Mesendoderm (in vitro differentiated cells): ENCODE measurements at regions not wholly inside any gene's neighbourhood (a gene's known extent, or its start where the extent isn't known, plus 50 kb on each side); places are given as distances from the start of the nearest gene placed in this dataset.
A peak's percentile ranks its signal among the peaks of the same experiment; 100 is the strongest.

Experiments used
- DNase-seq: peaks from one replicate; pipeline ENCODE4 v3.0.0; 2013
- H2AK5ac ChIP-seq: 2 replicates; pipeline ENCODE4 v1.6.1; 2013; ENCODE audit warnings: low read length, inconsistent platforms
- H2BK120ac ChIP-seq: 2 replicates; pipeline ENCODE4 v1.6.1; 2013; ENCODE audit warnings: low read depth, mild to moderate bottlenecking, low read length, moderate library complexity, mixed read lengths
- H2BK15ac ChIP-seq: replicated peaks from 2 replicates; pipeline ENCODE4 v1.6.1; 2013; ENCODE audit warnings: low read depth, mild to moderate bottlenecking, moderate library complexity
- H2BK5ac ChIP-seq: 2 replicates; pipeline ENCODE4 v1.6.1; 2013; ENCODE audit warnings: low read length, inconsistent platforms
- H3K18ac ChIP-seq: 2 replicates; pipeline ENCODE4 v1.6.1; 2013; ENCODE audit warnings: mild to moderate bottlenecking, low read length, mixed read lengths
- H3K23ac ChIP-seq: one replicate; pipeline ENCODE4 v1.6.1; 2013; ENCODE audit warnings: low read length
- H3K27ac ChIP-seq: 2 replicates; pipeline ENCODE4 v1.5.1; 2013; ENCODE audit warnings: low read depth, mild to moderate bottlenecking, inconsistent platforms, low read length, moderate library complexity
- H3K27me3 ChIP-seq: 2 replicates; pipeline ENCODE4 v1.6.1; 2013; ENCODE audit warnings: low read length, control low read depth, mild to moderate bottlenecking, inconsistent platforms; ENCODE audit not compliant: insufficient read depth, poor library complexity
- H3K36me3 ChIP-seq: 2 replicates; pipeline ENCODE4 v1.6.1; 2013; ENCODE audit warnings: low read length, inconsistent platforms; ENCODE audit not compliant: control insufficient read depth, insufficient read depth
- H3K4ac ChIP-seq: one replicate; pipeline ENCODE4 v1.6.1; 2013; ENCODE audit warnings: low read depth, mild to moderate bottlenecking, low read length, moderate library complexity
- H3K4me1 ChIP-seq: 2 replicates; pipeline ENCODE4 v1.6.1; 2013; ENCODE audit warnings: low read depth, low read length, inconsistent platforms; ENCODE audit not compliant: control insufficient read depth
- H3K4me2 ChIP-seq: 2 replicates; pipeline ENCODE4 v1.6.1; 2013; ENCODE audit warnings: low read length
- H3K4me3 ChIP-seq: 2 replicates; pipeline ENCODE4 v1.5.1; 2013; ENCODE audit warnings: mild to moderate bottlenecking, low read length
- H3K56ac ChIP-seq: one replicate; pipeline ENCODE4 v1.6.1; 2013; ENCODE audit warnings: low read length
- H3K79me1 ChIP-seq: 2 replicates; pipeline ENCODE4 v1.6.1; 2013; ENCODE audit warnings: low read length, inconsistent platforms
- H3K79me2 ChIP-seq: 2 replicates; pipeline ENCODE4 v1.6.1; 2013; ENCODE audit warnings: mild to moderate bottlenecking, low read length; ENCODE audit not compliant: control insufficient read depth, insufficient read depth
- H3K9ac ChIP-seq: 2 replicates; pipeline ENCODE4 v1.6.1; 2013; ENCODE audit warnings: low read length, inconsistent platforms
- H4K5ac ChIP-seq: one replicate; pipeline ENCODE4 v1.6.1; 2013; ENCODE audit warnings: low read length
- H4K8ac ChIP-seq: one replicate; pipeline ENCODE4 v1.6.1; 2013; ENCODE audit warnings: low read depth, mild to moderate bottlenecking, control low read depth, low read length, moderate library complexity
- WGBS: extraction: QIAGEN DNeasy Blood & Tissue Kit; methylation state at CpG from one replicate; pipeline ENCODE4 v1.1.7; 2013; ENCODE audit warnings: low lambda C conversion rate, missing lambda C conversion rate; ENCODE audit not compliant: insufficient coverage; ENCODE audit errors: extremely low coverage; 5-methylcytosine and 5-hydroxymethylcytosine counted together

DNA sequence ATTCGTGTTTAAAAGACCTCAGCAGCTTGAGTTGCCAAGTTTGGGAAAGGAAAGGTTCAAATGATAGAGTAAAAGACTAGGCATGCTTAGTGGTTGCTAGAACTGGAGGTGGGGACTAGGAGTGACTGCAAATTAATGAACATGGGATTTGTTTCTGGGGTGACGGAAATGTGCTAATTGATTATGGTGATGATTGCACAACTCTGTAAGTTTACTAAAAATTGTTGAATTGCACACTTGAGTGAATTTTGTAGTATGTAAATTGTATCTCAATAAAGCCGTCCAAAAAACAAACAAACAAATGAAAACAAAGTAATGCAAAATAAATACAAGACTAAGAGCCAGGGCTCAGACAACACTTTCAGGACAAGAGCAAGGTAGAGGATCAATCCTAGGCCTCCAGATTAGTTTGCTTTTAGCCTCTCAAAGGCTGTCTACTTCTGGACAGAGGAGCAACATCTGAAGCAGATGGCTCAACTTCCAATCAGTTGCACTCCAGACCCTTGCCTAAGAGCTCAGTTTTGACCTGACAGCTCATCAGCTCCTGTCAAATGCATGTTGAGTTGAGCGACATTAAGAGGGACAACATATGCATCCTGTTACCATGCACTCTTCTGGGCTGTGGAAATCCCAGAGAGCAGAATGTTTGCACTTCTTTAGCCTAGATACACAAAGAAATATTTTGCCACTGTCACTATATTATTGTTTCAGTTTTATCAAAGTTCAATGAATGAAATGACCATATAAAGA is 111.2 kb upstream of the ASIC2 start:
- Histone ChIP-seq H2BK120ac (no peak overlapping the region), H3K4me2 (no peak overlapping the region), H3K79me1 (no peaks in the 10 kb centered on the region)

DNA sequence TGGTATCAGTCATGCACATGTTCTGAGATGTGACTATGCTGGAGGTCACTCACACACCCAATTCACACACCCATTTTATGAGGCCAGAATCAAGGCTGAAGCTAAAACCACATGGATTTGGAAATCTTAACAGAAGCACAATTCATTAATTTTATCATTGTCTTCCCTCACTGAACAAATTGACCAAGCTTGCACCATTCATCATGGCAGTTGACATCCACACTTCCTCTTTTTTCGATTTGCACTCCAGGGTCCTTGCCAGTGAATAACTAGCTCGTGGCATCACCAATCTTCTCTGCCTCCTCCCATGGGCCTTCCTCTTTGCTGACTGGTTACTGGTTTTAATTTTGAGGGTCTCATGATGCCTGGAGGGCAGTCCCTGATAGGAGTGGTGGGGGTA is 123.0 kb upstream of the ASIC2 start:
- no peaks in the 10 kb centered on the region for H3K79me1 ChIP-seq
- no peaks in the 10 kb centered on the region for H3K4me1 ChIP-seq
- no peak overlapping the region for H2BK15ac ChIP-seq
- no peak overlapping the region for H4K8ac ChIP-seq
- no peak overlapping the region for H3K56ac ChIP-seq
- H3K18ac ChIP-seq = no peak overlapping the region
- no peak overlapping the region for H2AK5ac ChIP-seq
- H3K36me3 ChIP-seq = no peaks in the 10 kb centered on the region
- no peak overlapping the region for H2BK5ac ChIP-seq
- H3K4ac ChIP-seq = no peak overlapping the region
- H2BK120ac ChIP-seq = no peak overlapping the region
- H3K4me3 ChIP-seq = no peak overlapping the region
- H3K27me3 ChIP-seq = no peaks in the 10 kb centered on the region
- H3K9ac ChIP-seq = no peak overlapping the region
- H3K23ac ChIP-seq = no peak overlapping the region
- no CpG with 5 or more reads among the region's 2 CpGs for WGBS
- no peak overlapping the region for H3K4me2 ChIP-seq
- DNase-seq = no peak
- no peak overlapping the region for H4K5ac ChIP-seq
- no peak overlapping the region for H3K27ac ChIP-seq
- H3K79me2 ChIP-seq = no peaks in the 10 kb centered on the region

More for the DNA sequence above, 111.2 kb upstream of the ASIC2 start:
- H4K8ac ChIP-seq = no peak overlapping the region
- H3K36me3 ChIP-seq = no peaks in the 10 kb centered on the region
- no peak overlapping the region for H3K18ac ChIP-seq
- H2BK5ac ChIP-seq = no peak overlapping the region
- H3K4ac ChIP-seq = no peak overlapping the region
- no peaks in the 10 kb centered on the region for H3K4me1 ChIP-seq
- H3K56ac ChIP-seq = no peak overlapping the region
- H3K79me2 ChIP-seq = no peaks in the 10 kb centered on the region
- no peak overlapping the region for H4K5ac ChIP-seq
- H3K27me3 ChIP-seq = no peaks in the 10 kb centered on the region
- H3K23ac ChIP-seq = no peak overlapping the region
- H3K9ac ChIP-seq = no peak overlapping the region
- no peak overlapping the region for H2AK5ac ChIP-seq
- H3K27ac ChIP-seq = no peak overlapping the region
- DNase-seq = no peak
- no CpG with 5 or more reads among the region's 4 CpGs for WGBS
- no peak overlapping the region for H3K4me3 ChIP-seq
- H2BK15ac ChIP-seq = no peak overlapping the region

DNA sequence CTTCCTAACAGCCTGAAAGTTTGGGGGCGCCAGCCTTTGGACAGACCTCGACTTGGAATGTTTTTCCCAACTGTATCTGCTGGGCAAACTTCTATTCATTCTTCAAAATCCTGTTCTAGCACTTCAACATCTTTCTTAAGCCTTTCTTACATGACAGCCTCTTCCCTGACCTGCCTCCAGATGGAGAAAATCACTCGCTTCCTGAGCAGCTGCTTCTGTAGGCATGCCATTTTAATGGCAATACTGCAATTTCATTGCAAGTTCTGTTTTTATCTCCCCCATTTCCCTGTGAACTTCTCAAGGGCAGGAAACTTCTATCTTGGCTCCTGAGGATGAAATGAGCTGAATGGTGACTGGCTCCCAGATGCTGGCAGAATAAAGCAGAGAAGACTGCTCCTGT is 128.8 kb upstream of the ASIC2 start:
- Histone ChIP-seq H3K36me3 (no peaks in the 10 kb centered on the region), H3K27ac (no peak overlapping the region), H3K56ac (no peak overlapping the region), H3K9ac (no peak overlapping the region), H4K8ac (no peak overlapping the region), H2BK120ac (no peak overlapping the region), H2AK5ac (no peak overlapping the region), H3K4me1 (no peaks in the 10 kb centered on the region), H4K5ac (no peak overlapping the region), H3K27me3 (no peaks in the 10 kb centered on the region), H3K4me2 (no peak overlapping the region), H2BK15ac (no peak overlapping the region), H3K79me2 (no peaks in the 10 kb centered on the region), H2BK5ac (no peak overlapping the region), H3K18ac (no peak overlapping the region), H3K4me3 (no peak overlapping the region), H3K4ac (no peak overlapping the region), H3K79me1 (no peaks in the 10 kb centered on the region), H3K23ac (no peak overlapping the region)
- WGBS = no CpG with 5 or more reads among the region's 3 CpGs
- DNase-seq = no peak

DNA sequence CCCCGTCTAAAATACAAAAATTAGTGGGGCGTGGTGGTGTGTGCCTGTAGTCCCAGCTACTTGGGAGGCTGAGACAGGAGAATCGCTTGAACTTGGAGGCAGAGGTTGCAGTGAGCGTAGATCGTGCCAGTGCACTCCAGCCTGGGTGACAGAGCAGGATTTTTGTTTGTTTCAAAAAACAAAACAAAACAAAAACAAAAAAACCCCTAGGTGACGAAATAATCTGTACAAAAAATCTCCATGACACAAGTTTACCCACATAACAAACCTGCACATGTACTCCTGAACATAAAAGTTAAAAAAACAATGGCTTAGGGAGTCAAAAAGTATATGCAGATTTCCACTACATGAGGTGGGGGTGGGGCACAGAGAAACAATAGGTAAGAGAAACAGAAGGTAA is 140.5 kb upstream of the ASIC2 start:
- Histone ChIP-seq H3K18ac (no peak overlapping the region), H3K27me3 (no peaks in the 10 kb centered on the region), H4K5ac (no peak overlapping the region), H3K4me3 (no peak overlapping the region), H3K27ac (no peak overlapping the region), H3K4me1 (no peaks in the 10 kb centered on the region), H2BK120ac (no peak overlapping the region), H2AK5ac (no peak overlapping the region), H2BK15ac (no peak overlapping the region), H3K79me2 (no peaks in the 10 kb centered on the region), H3K4me2 (no peak overlapping the region), H3K56ac (no peak overlapping the region), H3K4ac (no peak overlapping the region), H3K36me3 (no peaks in the 10 kb centered on the region), H2BK5ac (no peak overlapping the region), H4K8ac (no peak overlapping the region), H3K23ac (no peak overlapping the region), H3K9ac (no peak overlapping the region), H3K79me1 (no peaks in the 10 kb centered on the region)
- DNase-seq = no peak
- WGBS = no CpG with 5 or more reads among the region's 6 CpGs

DNA sequence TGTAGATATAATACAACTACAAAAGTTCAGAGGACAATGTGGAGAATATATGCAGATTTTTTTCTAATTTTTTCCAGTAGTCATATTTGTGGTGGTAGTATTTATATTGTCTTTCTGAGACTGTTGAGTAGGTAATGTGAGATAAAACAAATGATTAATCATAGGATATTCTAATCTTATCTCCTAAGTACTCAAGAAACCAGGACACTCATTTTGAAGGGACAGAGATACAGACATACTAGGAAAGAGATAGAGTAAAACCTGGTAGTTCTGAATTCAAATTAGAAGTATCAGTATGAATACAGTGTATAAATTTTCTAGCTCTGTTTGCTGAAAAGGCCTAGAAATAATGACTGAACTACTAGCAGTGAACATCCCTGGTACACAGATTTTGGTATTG is 141.7 kb upstream of the ASIC2 start:
- H3K4me3 ChIP-seq = no peak overlapping the region
- no peak overlapping the region for H3K56ac ChIP-seq
- no peak overlapping the region for H2BK5ac ChIP-seq
- H4K5ac ChIP-seq = no peak overlapping the region
- no peak overlapping the region for H3K4ac ChIP-seq
- H3K79me2 ChIP-seq = no peaks in the 10 kb centered on the region
- H3K27ac ChIP-seq = no peak overlapping the region
- H3K9ac ChIP-seq = no peak overlapping the region
- no peak overlapping the region for H3K18ac ChIP-seq
- no peak overlapping the region for H3K4me2 ChIP-seq
- no peak for DNase-seq
- no peaks in the 10 kb centered on the region for H3K36me3 ChIP-seq
- H2AK5ac ChIP-seq = no peak overlapping the region
- no peaks in the 10 kb centered on the region for H3K79me1 ChIP-seq
- no peak overlapping the region for H3K23ac ChIP-seq
- no peak overlapping the region for H2BK120ac ChIP-seq
- H3K4me1 ChIP-seq = no peaks in the 10 kb centered on the region
- H4K8ac ChIP-seq = no peak overlapping the region
- no peak overlapping the region for H2BK15ac ChIP-seq
- H3K27me3 ChIP-seq = no peaks in the 10 kb centered on the region

DNA sequence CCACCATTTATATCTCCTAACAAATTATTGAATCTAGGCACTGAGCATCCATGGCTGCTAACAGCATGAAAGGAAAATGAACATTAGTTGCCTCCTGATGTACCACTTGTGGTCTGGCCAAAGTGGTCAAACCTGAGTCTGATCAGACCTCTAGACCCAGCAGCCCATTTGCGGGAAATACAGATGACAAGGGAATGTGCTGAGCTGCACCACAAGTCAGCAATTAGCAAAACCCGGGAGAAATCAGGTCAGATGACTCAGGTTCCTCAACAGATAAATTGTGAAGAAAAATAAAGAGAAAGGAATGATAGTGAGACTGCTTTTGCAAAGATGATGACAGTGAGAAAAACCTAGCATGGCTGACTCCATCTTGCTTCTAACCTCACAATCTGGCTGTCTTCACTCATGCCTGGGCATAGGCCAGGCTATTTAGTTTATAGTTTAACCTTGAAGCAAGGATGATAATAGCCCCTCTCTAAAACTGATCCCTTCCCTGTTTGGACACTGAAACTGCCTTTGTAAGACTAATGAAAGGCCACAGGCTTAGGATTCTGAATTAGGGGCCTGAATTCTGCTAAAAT is 142.7 kb upstream of the ASIC2 start:
- no peaks in the 10 kb centered on the region for H3K4me1 ChIP-seq
- no peaks in the 10 kb centered on the region for H3K79me2 ChIP-seq
- whole genome bisulfite sequencing = no CpG with 5 or more reads among the region's 2 CpGs
- H2AK5ac ChIP-seq = no peak overlapping the region
- peak overlapping the region; percentile 77 for H2BK15ac ChIP-seq
- H3K4me2 ChIP-seq = no peak overlapping the region
- H3K9ac ChIP-seq = no peak overlapping the region
- no peak for DNase-seq
- no peaks in the 10 kb centered on the region for H3K36me3 ChIP-seq
- H4K8ac ChIP-seq = no peak overlapping the region
- H3K56ac ChIP-seq = no peak overlapping the region
- H3K18ac ChIP-seq = no peak overlapping the region
- H2BK5ac ChIP-seq = no peak overlapping the region
- no peak overlapping the region for H3K27ac ChIP-seq
- no peak overlapping the region for H3K4ac ChIP-seq
- H2BK120ac ChIP-seq = no peak overlapping the region
- no peaks in the 10 kb centered on the region for H3K79me1 ChIP-seq
- no peak overlapping the region for H4K5ac ChIP-seq
- no peak overlapping the region for H3K4me3 ChIP-seq
- H3K27me3 ChIP-seq = no peaks in the 10 kb centered on the region
- H3K23ac ChIP-seq = no peak overlapping the region
